ENCODE measurements at regions not wholly inside any gene's neighbourhood (a gene's known extent, or its start where the extent isn't known, plus 50 kb on each side); places are given as distances from the start of the nearest gene placed in this dataset.

- Histone ChIP-seq H3K9me1 (ENCODE audit: control insufficient read depth, insufficient read depth, low read length) (no peaks in the 10 kb centered on the region), H3K4me3 (no peak overlapping the region), H3K9ac (ENCODE audit: insufficient read depth in 1 of 2, low read depth in 2 of 2, low read length in 2 of 2) (no peak overlapping the region), H3K4me1 (replicated peaks in 1 of 2; ENCODE audit: control insufficient read depth in 2 of 2, insufficient read depth in 2 of 2, low read length in 2 of 2) (no peaks in the 10 kb centered on the region), H4K20me1 (replicated peaks; ENCODE audit: control insufficient read depth, insufficient read depth, low read length) (no peaks in the 10 kb centered on the region), H3K27me3 (ENCODE audit: control insufficient read depth in 2 of 2, insufficient read depth in 2 of 2, low read length in 2 of 2) (no peaks in the 10 kb centered on the region), H3K36me3 (ENCODE audit: control insufficient read depth, insufficient read depth, low read length) (no peaks in the 10 kb centered on the region), H2AFZ (ENCODE audit: low read depth, low read length) (no peak overlapping the region), H3K27ac (ENCODE audit: extremely low read depth, low read depth, low read length) (no peak overlapping the region), H3K79me2 (ENCODE audit: control insufficient read depth, insufficient read depth, low read length) (no peaks in the 10 kb centered on the region), H3K4me2 (ENCODE audit: insufficient read depth, low read length) (no peak overlapping the region), H3K9me3 (replicated peaks; ENCODE audit: control insufficient read depth, insufficient read depth, low read depth, low read length) (no peaks in the 10 kb centered on the region; the same call in 1 of the 2 replicates)
- ATAC-seq (no peak), FAIRE-seq (no peak), DNase-seq (ENCODE audit: extremely low read depth in 1 of 4, low spot score in 3 of 4) (no peak)
- intact Hi-C loops (cut with micrococcal nuclease) (no loop called here), in situ Hi-C loops (cut with MboI) (no loop called here)
- ChIA-PET CTCF (ENCODE audit: low intra/inter-chr PET ratio) (no interaction called here), POLR2A (no interaction called here)
- WGBS (ENCODE audit: insufficient coverage, low coverage, missing lambda C conversion rate): 4% methylated on average over 2 of the region's 2 CpGs
- BruUV-seq (replicated peaks): no TSS peak
- TF ChIP-seq NCOA1 (IDR thresholded peaks at IDR 0.05; ENCODE audit: low read depth): no peak
- TF ChIP-seq SPI1 (IDR thresholded peaks at IDR 0.05; ENCODE audit: borderline replicate concordance, low read depth, low read length): peak; percentile 79; the same call in 1 of the 2 replicates
- TF ChIP-seq, protein P1, sequence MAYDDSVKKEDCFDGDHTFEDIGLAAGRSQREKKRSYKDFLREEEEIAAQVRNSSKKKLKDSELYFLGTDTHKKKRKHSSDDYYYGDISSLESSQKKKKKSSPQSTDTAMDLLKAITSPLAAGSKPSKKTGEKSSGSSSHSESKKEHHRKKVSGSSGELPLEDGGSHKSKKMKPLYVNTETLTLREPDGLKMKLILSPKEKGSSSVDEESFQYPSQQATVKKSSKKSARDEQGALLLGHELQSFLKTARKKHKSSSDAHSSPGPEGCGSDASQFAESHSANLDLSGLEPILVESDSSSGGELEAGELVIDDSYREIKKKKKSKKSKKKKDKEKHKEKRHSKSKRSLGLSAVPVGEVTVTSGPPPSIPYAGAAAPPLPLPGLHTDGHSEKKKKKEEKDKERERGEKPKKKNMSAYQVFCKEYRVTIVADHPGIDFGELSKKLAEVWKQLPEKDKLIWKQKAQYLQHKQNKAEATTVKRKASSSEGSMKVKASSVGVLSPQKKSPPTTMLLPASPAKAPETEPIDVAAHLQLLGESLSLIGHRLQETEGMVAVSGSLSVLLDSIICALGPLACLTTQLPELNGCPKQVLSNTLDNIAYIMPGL (CRISPR knock-in tag; IDR thresholded peaks at IDR 0.05): no peak
These were observed 405.9 kb upstream of the ZNF385D start for GRCh38 chr3:22156868-22157267.

- H3K9me1 ChIP-seq (ENCODE audit: control insufficient read depth, insufficient read depth, low read length): no peaks in the 10 kb centered on the region
- no peak for FAIRE-seq
- no peak overlapping the region for H3K27ac ChIP-seq (ENCODE audit: extremely low read depth, low read depth, low read length)
- H3K36me3 ChIP-seq (ENCODE audit: control insufficient read depth, insufficient read depth, low read length): no peaks in the 10 kb centered on the region
- no peaks in the 10 kb centered on the region for H3K79me2 ChIP-seq (ENCODE audit: control insufficient read depth, insufficient read depth, low read length)
- CTCF ChIA-PET (ENCODE audit: low intra/inter-chr PET ratio): no interaction called here
- no peaks in the 10 kb centered on the region; the same call in 1 of the 2 replicates for H3K9me3 ChIP-seq (replicated peaks; ENCODE audit: control insufficient read depth, insufficient read depth, low read depth, low read length)
- H2AFZ ChIP-seq (ENCODE audit: low read depth, low read length): no peak overlapping the region
- no peak overlapping the region for H3K4me2 ChIP-seq (ENCODE audit: insufficient read depth, low read length)
- H4K20me1 ChIP-seq (replicated peaks; ENCODE audit: control insufficient read depth, insufficient read depth, low read length): no peaks in the 10 kb centered on the region
- no peak overlapping the region for H3K9ac ChIP-seq (ENCODE audit: insufficient read depth in 1 of 2, low read depth in 2 of 2, low read length in 2 of 2)
- no peaks in the 10 kb centered on the region for H3K4me1 ChIP-seq (replicated peaks in 1 of 2; ENCODE audit: control insufficient read depth in 2 of 2, insufficient read depth in 2 of 2, low read length in 2 of 2)
- BruUV-seq (replicated peaks): no TSS peak
- ATAC-seq: no peak
- no peaks in the 10 kb centered on the region for H3K27me3 ChIP-seq (ENCODE audit: control insufficient read depth in 2 of 2, insufficient read depth in 2 of 2, low read length in 2 of 2)
- 0% methylated on average over 4 of the region's 4 CpGs for WGBS (ENCODE audit: insufficient coverage, low coverage, missing lambda C conversion rate)
- no peak overlapping the region for H3K4me3 ChIP-seq
- TF ChIP-seq MAFF (IDR thresholded peaks at IDR 0.05; ENCODE audit: low read length) (no peak), ZNF133 (CRISPR knock-in tag; IDR thresholded peaks at IDR 0.05) (no peak), HMG20B (CRISPR knock-in tag; IDR thresholded peaks at IDR 0.05) (no peak), HOXB6 (CRISPR knock-in tag; IDR thresholded peaks at IDR 0.05; ENCODE audit: borderline replicate concordance) (no peak), ZNF507 (tag; conservative IDR thresholded peaks at IDR 0.05) (no peak), ZNF589 (CRISPR knock-in tag; IDR thresholded peaks at IDR 0.05; ENCODE audit: low read depth) (no peak), ZNF140 (CRISPR knock-in tag; IDR thresholded peaks at IDR 0.05) (no peak), ZBTB1 (CRISPR knock-in tag; IDR thresholded peaks at IDR 0.05; ENCODE audit: borderline replicate concordance, low read depth) (no peak)
- TF ChIP-seq, protein P2, sequence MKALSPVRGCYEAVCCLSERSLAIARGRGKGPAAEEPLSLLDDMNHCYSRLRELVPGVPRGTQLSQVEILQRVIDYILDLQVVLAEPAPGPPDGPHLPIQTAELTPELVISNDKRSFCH (CRISPR knock-in tag; IDR thresholded peaks at IDR 0.05): no peak
- TF ChIP-seq, protein P2 (tag; IDR thresholded peaks at IDR 0.05): no peak
- no peak for DNase-seq (ENCODE audit: extremely low read depth in 1 of 4, low spot score in 3 of 4)
- in situ Hi-C loops (cut with MboI): no loop called here
- POLR2A ChIA-PET: no interaction called here
- intact Hi-C loops (cut with micrococcal nuclease): no loop called here
These were observed 406.8 kb upstream of the ZNF385D start for GRCh38 chr3:22157848-22158247.
